GM12878 (cell line): ENCODE measurements at regions not wholly inside any gene's neighbourhood (a gene's known extent, or its start where the extent isn't known, plus 50 kb on each side); places are given as distances from the start of the nearest gene placed in this dataset.

ENCODE experiments used
- LARP7 ChIP-seq: fragments of 450-650 bp; IDR thresholded peaks from 2 replicates; pipeline ENCODE4 v1.6.1; 2017; ENCODE audit warnings: mild to moderate bottlenecking
- POLR2A ChIP-seq: IDR thresholded peaks from 2 replicates; pipeline ENCODE4 v1.6.1; 2011; ENCODE audit warnings: low read depth, mild to moderate bottlenecking, low read length
- RELA ChIP-seq: fragments of 450-650 bp; IDR thresholded peaks from 2 replicates; pipeline ENCODE4 v1.8.0; 2014; ENCODE audit warnings: borderline replicate concordance; ENCODE audit not compliant: partially characterized antibody
- RFX5 ChIP-seq: IDR thresholded peaks from 2 replicates; pipeline ENCODE4 v1.6.1; 2011; ENCODE audit warnings: low read depth, low read length, improper control_type of control experiment
- TAF1 ChIP-seq: IDR thresholded peaks from 2 replicates; pipeline ENCODE4 v1.6.1; 2011; ENCODE audit warnings: mild to moderate bottlenecking, low read depth, low read length, borderline replicate concordance
- TCF3 ChIP-seq: IDR thresholded peaks from 2 replicates; pipeline ENCODE4 v1.6.1; 2012; ENCODE audit warnings: low read depth, mild to moderate bottlenecking, low read length, borderline replicate concordance; ENCODE audit not compliant: insufficient read depth
- USF1 ChIP-seq: IDR thresholded peaks from 2 replicates; pipeline ENCODE4 v1.6.1; 2011; ENCODE audit warnings: borderline replicate concordance, low read depth, mild to moderate bottlenecking, moderate library complexity, mixed read lengths, low read length; ENCODE audit not compliant: insufficient read depth; ENCODE audit errors: extremely low read length
- ZBTB40 ChIP-seq: fragments of 450-650 bp; IDR thresholded peaks from 2 replicates; pipeline ENCODE4 v1.6.1; 2016; ENCODE audit warnings: mild to moderate bottlenecking, moderate library complexity, borderline replicate concordance
- TF ChIP-seq, protein P1 (sequence below): IDR thresholded peaks from 2 replicates; pipeline ENCODE4 v1.6.1; 2011; ENCODE audit warnings: mild to moderate bottlenecking, low read depth, low read length, moderate library complexity; ENCODE audit not compliant: insufficient replicate concordance
- TF ChIP-seq, protein P2 (sequence below), 3 experiments: IDR thresholded peaks in 2 of 3; conservative IDR thresholded peaks in 1 of 3; 2 replicates each; pipeline ENCODE4 v1.5.1; 2011; ENCODE audit warnings: low read depth in 3 of 3, low read length in 3 of 3, mild to moderate bottlenecking in 3 of 3, control low read depth in 2 of 3, moderate library complexity in 2 of 3, inconsistent platforms in 1 of 3, mixed read lengths in 1 of 3; ENCODE audit not compliant: control insufficient read depth in 2 of 3, insufficient read depth in 1 of 3; ENCODE audit errors: extremely low read depth in 1 of 3

DNA sequence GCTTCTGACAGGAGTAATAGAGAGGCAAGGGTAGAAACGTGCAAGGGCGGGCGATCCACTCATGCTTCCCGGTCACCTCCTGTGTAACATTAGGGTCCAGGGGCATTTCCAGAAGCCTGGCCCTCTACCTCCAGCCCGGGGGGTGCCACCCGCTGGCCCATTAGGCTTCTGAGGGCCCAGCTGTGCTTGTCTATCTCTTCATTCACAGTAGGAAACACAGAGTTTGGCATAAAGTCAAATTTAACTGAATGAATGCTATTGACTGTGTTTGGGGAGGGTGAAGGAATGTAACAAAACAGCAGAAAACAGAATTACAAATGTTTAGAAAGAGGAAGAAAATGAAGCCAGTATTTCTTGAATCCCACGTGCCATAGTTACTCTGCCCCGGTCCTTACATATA lies 112.4 kb upstream of the SLC66A3 start:
- no peak for TF ChIP-seq ZBTB40
- no peak for TF ChIP-seq RFX5
- TF ChIP-seq, protein P1, sequence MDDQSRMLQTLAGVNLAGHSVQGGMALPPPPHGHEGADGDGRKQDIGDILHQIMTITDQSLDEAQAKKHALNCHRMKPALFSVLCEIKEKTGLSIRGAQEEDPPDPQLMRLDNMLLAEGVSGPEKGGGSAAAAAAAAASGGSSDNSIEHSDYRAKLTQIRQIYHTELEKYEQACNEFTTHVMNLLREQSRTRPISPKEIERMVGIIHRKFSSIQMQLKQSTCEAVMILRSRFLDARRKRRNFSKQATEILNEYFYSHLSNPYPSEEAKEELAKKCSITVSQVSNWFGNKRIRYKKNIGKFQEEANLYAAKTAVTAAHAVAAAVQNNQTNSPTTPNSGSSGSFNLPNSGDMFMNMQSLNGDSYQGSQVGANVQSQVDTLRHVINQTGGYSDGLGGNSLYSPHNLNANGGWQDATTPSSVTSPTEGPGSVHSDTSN, result no peak
- TF ChIP-seq, protein P2, sequence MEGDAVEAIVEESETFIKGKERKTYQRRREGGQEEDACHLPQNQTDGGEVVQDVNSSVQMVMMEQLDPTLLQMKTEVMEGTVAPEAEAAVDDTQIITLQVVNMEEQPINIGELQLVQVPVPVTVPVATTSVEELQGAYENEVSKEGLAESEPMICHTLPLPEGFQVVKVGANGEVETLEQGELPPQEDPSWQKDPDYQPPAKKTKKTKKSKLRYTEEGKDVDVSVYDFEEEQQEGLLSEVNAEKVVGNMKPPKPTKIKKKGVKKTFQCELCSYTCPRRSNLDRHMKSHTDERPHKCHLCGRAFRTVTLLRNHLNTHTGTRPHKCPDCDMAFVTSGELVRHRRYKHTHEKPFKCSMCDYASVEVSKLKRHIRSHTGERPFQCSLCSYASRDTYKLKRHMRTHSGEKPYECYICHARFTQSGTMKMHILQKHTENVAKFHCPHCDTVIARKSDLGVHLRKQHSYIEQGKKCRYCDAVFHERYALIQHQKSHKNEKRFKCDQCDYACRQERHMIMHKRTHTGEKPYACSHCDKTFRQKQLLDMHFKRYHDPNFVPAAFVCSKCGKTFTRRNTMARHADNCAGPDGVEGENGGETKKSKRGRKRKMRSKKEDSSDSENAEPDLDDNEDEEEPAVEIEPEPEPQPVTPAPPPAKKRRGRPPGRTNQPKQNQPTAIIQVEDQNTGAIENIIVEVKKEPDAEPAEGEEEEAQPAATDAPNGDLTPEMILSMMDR (IDR thresholded peaks at IDR 0.05 in 2 of 3, conservative IDR thresholded peaks at IDR 0.05 in 1 of 3; ENCODE audit: control insufficient read depth in 2 of 3, extremely low read depth in 1 of 3, insufficient read depth in 1 of 3, low read depth in 3 of 3, low read length in 3 of 3), result no peak
- no peak for TF ChIP-seq POLR2A
- no peak for TF ChIP-seq TAF1
- TF ChIP-seq RELA, result no peak
- no peak for TF ChIP-seq USF1
- no peak for TF ChIP-seq TCF3
- no peak for TF ChIP-seq LARP7
